NB4 (cell line): ENCODE measurements at regions not wholly inside any gene's neighbourhood (a gene's known extent, or its start where the extent isn't known, plus 50 kb on each side); places are given as distances from the start of the nearest gene placed in this dataset.

Experiments used
- CTCF ChIP-seq: IDR thresholded peaks from one replicate; pipeline ENCODE4 v1.5.1; 2012; ENCODE audit warnings: low read depth, low read length
- POLR2A ChIP-seq: IDR thresholded peaks from 2 replicates; pipeline ENCODE4 v1.6.1; 2011; ENCODE audit warnings: mild to moderate bottlenecking; ENCODE audit not compliant: insufficient read length; ENCODE audit errors: extremely low read depth
- TF ChIP-seq, protein P1 (sequence below): IDR thresholded peaks from 2 replicates; pipeline ENCODE4 v1.6.1; 2011; ENCODE audit warnings: low read depth, low read length

- TF ChIP-seq CTCF: no peak
- no peak for TF ChIP-seq POLR2A
- TF ChIP-seq, protein P1, sequence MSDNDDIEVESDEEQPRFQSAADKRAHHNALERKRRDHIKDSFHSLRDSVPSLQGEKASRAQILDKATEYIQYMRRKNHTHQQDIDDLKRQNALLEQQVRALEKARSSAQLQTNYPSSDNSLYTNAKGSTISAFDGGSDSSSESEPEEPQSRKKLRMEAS: no peak
These were observed 102.7 kb upstream of the TRPC6 start for GRCh38 chr11:101686514-101686913.
